KG1 (cell line): ENCODE measurements at regions not wholly inside any gene's neighbourhood (a gene's known extent, or its start where the extent isn't known, plus 50 kb on each side); places are given as distances from the start of the nearest gene placed in this dataset.
"Not testable (repeated sequence)": the region's sequence is repeated elsewhere in the genome, so short reads cannot be mapped to it uniquely, and the experiment has no call there.

Experiments
- DNase-seq: peaks from one replicate; lab custom pipeline; 2025; lab: John Stamatoyannopoulos, UW

- DNase-seq = not testable (repeated sequence)
Measured at GRCh38 chr9:22225856-22226255, 216.8 kb upstream of the CDKN2B start.

GRCh38 chr9:22227986-22228385 is 218.6 kb upstream of the DMRTA1 start:
- DNase-seq = no peak

GRCh38 chr9:22228542-22228941 is 218.1 kb upstream of the DMRTA1 start:
- DNase-seq = no peak

- no peak for DNase-seq
Measured at GRCh38 chr9:22229069-22229468, 217.6 kb upstream of the DMRTA1 start.

GRCh38 chr9:22231309-22231708 is 215.3 kb upstream of the DMRTA1 start:
- DNase-seq = not testable (repeated sequence)

- no peak for DNase-seq
Measured at GRCh38 chr9:22232971-22233370, 213.7 kb upstream of the DMRTA1 start.

GRCh38 chr9:22237497-22238363 is 208.9 kb upstream of the DMRTA1 start:
- DNase-seq = no peak

GRCh38 chr9:22238809-22239684 is 207.6 kb upstream of the DMRTA1 start:
- DNase-seq = no peak

GRCh38 chr9:22240619-22241018 is 206.0 kb upstream of the DMRTA1 start:
- no peak for DNase-seq

- DNase-seq = no peak
Measured at GRCh38 chr9:22241024-22241423, 205.6 kb upstream of the DMRTA1 start.

GRCh38 chr9:22241611-22242010 is 205.0 kb upstream of the DMRTA1 start:
- no peak for DNase-seq

GRCh38 chr9:22244139-22245011 is 202.2 kb upstream of the DMRTA1 start:
- peak; percentile 1 for DNase-seq

GRCh38 chr9:22255337-22255736 is 191.3 kb upstream of the DMRTA1 start:
- no peak for DNase-seq

- DNase-seq = no peak
Measured at GRCh38 chr9:22256381-22256780, 190.2 kb upstream of the DMRTA1 start.

- DNase-seq = no peak
Measured at GRCh38 chr9:22257026-22257816, 189.4 kb upstream of the DMRTA1 start.

- no peak for DNase-seq
Measured at GRCh38 chr9:22265038-22265437, 181.6 kb upstream of the DMRTA1 start.

- DNase-seq = no peak
Measured at GRCh38 chr9:22265534-22265933, 181.1 kb upstream of the DMRTA1 start.

GRCh38 chr9:22274477-22274876 is 172.1 kb upstream of the DMRTA1 start:
- no peak for DNase-seq

- no peak for DNase-seq
Measured at GRCh38 chr9:22278426-22278825, 168.2 kb upstream of the DMRTA1 start.

GRCh38 chr9:22279636-22280035 is 167.0 kb upstream of the DMRTA1 start:
- no peak for DNase-seq

- DNase-seq = no peak
Measured at GRCh38 chr9:22285066-22285465, 161.6 kb upstream of the DMRTA1 start.
